BLaER1 treated with 17β-estradiol and CSF1 and Interleukin-3, amounts not matched to agents 10 nM and 100 nM (cell line): ENCODE measurements at regions not wholly inside any gene's neighbourhood (a gene's known extent, or its start where the extent isn't known, plus 50 kb on each side); places are given as distances from the start of the nearest gene placed in this dataset.
A peak's percentile ranks its signal among the peaks of the same experiment; 100 is the strongest.

Source experiments
- H3K27ac ChIP-seq, 11 experiments: shearing (Covaris generic); formaldehyde crosslinking; 2 replicates each; pipeline ENCODE4 v1.8.1; 2022
- H3K27me3 ChIP-seq, 11 experiments: shearing (Covaris generic); formaldehyde crosslinking; 2 replicates each; pipeline ENCODE4 v1.8.1; 2022
- H3K36me3 ChIP-seq, 11 experiments: shearing (Covaris generic); formaldehyde crosslinking; 2 replicates each; pipeline ENCODE4 v1.8.1; 2022
- H3K4me1 ChIP-seq, 10 experiments: shearing (Covaris generic); formaldehyde crosslinking; 2 replicates each; pipeline ENCODE4 v1.8.1; 2022
- H3K4me2 ChIP-seq, 11 experiments: shearing (Covaris generic); formaldehyde crosslinking; 2 replicates each; pipeline ENCODE4 v1.8.1; 2022
- H3K4me3 ChIP-seq, 10 experiments: shearing (Covaris generic); formaldehyde crosslinking; 2 replicates each; pipeline ENCODE4 v1.8.1; 2022
- H3K9ac ChIP-seq, 11 experiments: shearing (Covaris generic); formaldehyde crosslinking; 2 replicates each; pipeline ENCODE4 v1.8.1; 2022
- H3K9me3 ChIP-seq, 11 experiments: shearing (Covaris generic); formaldehyde crosslinking; replicated peaks in 1 of 11; 2 replicates each; pipeline ENCODE4 v1.8.1; 2022
- H4K20me1 ChIP-seq, 11 experiments: shearing (Covaris generic); formaldehyde crosslinking; 2 replicates each; pipeline ENCODE4 v1.8.1; 2022
- Cebpa-rat ChIP-seq, 11 experiments: shearing (Covaris generic); IDR thresholded peaks; 2 replicates each; pipeline ENCODE4 v1.8.1; 2022

DNA sequence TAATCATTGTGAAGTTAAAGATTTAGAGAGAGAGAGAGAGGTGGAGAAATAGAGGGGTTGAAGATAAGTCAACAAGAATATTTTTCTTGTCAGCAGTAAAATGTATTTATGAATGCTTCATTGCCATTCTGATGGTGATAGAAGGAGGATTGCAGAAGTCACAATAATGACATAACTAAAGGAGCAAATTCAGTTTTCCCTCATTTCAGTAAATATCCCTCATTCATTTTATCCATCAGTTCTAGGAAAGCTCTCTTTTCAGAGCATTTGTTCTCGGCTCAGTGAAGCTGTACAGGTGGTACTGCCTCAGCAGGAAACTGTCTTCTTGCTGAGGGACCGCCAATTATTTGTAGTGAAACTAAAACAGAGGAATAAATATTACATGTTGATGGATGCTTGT, 681.4 kb downstream of the CETN3 start:
- peak overlapping the region in 2 of 11 experiments; percentile 47 to 63; a peak in 3 of 22 replicates for H3K4me2 ChIP-seq
- no peak overlapping the region for H3K27ac ChIP-seq
- H4K20me1 ChIP-seq: no peaks in the 10 kb centered on the region
- H3K9me3 ChIP-seq: no peaks in the 10 kb centered on the region
- H3K36me3 ChIP-seq: no peaks in the 10 kb centered on the region
- no peak overlapping the region for H3K4me3 ChIP-seq
- H3K27me3 ChIP-seq: no peaks in the 10 kb centered on the region
- peaks cover 0 to 23% (median 2%) of the 10 kb centered on the region in 10 experiments; a peak in 9 of 20 replicates for H3K4me1 ChIP-seq
- no peak overlapping the region for H3K9ac ChIP-seq
- TF ChIP-seq Cebpa-rat (IDR thresholded peaks at IDR 0.05): no peak

DNA sequence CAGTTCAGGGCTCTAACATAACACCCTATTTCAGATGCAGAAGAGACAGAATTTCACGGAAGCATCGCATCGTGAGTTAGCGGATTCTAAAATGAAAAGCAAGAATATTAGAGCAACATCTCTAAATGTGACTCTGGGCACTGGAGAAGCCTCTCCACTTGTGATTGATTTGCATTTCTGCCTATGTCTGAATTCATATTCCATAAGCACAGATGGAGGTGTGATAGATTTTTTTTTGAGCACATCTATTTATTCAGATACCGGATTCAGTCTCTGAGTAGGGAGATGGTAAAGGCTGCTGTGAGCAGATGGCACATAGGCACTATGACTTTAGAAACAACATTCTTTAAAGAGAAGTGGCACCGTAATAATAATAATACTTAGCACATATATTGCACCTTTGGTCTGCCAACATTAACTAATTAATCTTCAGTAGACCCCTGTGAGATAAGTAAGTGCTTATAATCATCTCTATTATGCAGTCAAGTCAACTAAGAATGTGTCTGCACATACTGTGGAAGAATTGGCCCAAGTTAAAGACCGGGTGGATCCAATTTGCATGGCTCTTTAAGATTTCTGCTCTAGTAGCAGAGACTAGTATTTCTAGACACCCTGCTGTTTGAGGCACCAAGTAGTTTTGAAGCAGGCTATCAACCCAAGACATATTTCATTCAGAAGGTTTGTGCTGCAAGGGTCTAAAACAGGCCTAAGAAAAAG, 685.0 kb downstream of the CETN3 start:
- Histone ChIP-seq H3K4me1 (peaks cover 0 to 17% (median under 1%) of the 10 kb centered on the region in 10 experiments; a peak in 7 of 20 replicates), H3K36me3 (no peaks in the 10 kb centered on the region), H3K9me3 (no peaks in the 10 kb centered on the region), H3K4me3 (no peak overlapping the region), H3K27me3 (no peaks in the 10 kb centered on the region), H3K9ac (no peak overlapping the region), H4K20me1 (no peaks in the 10 kb centered on the region), H3K27ac (no peak overlapping the region), H3K4me2 (no peak overlapping the region)
- TF ChIP-seq Cebpa-rat (IDR thresholded peaks at IDR 0.05): no peak

DNA sequence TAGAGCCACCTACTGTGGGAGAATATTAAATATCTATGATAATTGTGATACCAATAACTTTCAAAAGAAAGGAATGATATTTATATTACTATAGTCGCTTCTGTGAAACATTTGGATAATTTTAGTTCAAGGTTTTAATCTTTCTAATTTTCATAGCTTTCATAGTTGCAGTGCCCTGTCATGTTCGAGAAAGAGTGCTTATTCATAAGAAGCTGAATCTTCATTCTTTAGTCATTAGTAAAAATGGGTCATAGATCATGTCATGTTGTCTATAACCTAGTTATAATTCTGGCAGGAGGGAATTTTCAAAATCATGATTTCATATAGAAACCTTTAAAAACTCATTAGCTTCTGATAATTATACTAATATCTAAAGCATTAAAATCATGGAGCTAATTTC, 685.6 kb downstream of the CETN3 start:
- Histone ChIP-seq H3K27ac (no peak overlapping the region), H4K20me1 (no peaks in the 10 kb centered on the region), H3K27me3 (no peaks in the 10 kb centered on the region), H3K4me1 (peaks cover 0 to 11% (median 0%) of the 10 kb centered on the region in 10 experiments; a peak in 7 of 20 replicates), H3K36me3 (no peaks in the 10 kb centered on the region), H3K4me3 (no peak overlapping the region), H3K9me3 (no peaks in the 10 kb centered on the region), H3K4me2 (no peak overlapping the region), H3K9ac (no peak overlapping the region)
- no peak for TF ChIP-seq Cebpa-rat (IDR thresholded peaks at IDR 0.05)

DNA sequence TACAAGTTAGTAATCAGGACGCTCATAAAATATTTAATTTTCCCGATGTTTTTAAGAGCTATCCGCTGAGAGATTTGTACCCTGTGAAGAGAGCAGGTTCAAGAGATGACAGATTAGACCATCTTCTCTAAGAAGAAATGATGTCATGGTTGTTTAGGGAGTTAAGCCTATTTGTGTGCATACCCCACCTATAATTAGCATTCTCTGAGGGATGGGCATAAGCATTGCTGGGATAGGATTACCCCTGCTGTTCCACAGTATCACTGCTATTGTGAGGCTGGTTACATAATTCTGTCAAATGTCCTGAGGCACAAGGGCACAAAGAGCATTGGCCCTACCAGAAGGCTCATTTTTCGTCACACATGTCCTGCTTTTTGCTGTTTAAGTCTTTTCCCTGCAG, 687.0 kb downstream of the CETN3 start:
- no peak overlapping the region for H3K9ac ChIP-seq
- H3K4me2 ChIP-seq: no peak overlapping the region
- no peaks in the 10 kb centered on the region for H3K4me1 ChIP-seq
- no peak for TF ChIP-seq Cebpa-rat (IDR thresholded peaks at IDR 0.05)
- H4K20me1 ChIP-seq: no peaks in the 10 kb centered on the region
- H3K36me3 ChIP-seq: no peaks in the 10 kb centered on the region
- no peaks in the 10 kb centered on the region for H3K9me3 ChIP-seq
- H3K27ac ChIP-seq: no peak overlapping the region
- no peaks in the 10 kb centered on the region for H3K27me3 ChIP-seq
- H3K4me3 ChIP-seq: no peak overlapping the region

DNA sequence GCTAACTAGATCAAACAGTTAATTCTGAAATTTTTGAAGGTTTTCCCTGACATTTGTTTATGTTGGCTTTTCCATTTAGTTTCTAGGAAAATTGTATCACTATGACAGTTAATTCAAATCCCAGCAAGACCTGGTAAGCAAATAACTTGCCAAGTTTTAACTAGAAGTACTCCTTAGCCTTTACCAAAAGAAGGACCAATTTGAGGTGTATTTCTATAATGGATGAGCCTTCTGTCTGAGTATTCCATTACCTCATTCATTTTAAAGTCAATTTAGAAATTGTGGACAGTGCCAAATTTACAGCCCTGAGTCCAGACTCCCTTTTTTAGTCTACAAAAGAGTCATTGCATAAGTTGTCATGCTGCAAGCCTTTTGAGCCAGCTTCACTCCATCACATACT, 687.6 kb downstream of the CETN3 start:
- Histone ChIP-seq H3K4me2 (no peak overlapping the region), H3K36me3 (no peaks in the 10 kb centered on the region), H3K4me3 (no peak overlapping the region), H4K20me1 (no peaks in the 10 kb centered on the region), H3K4me1 (no peaks in the 10 kb centered on the region), H3K27ac (no peak overlapping the region), H3K9ac (no peak overlapping the region), H3K27me3 (no peaks in the 10 kb centered on the region), H3K9me3 (no peaks in the 10 kb centered on the region)
- no peak for TF ChIP-seq Cebpa-rat (IDR thresholded peaks at IDR 0.05)

DNA sequence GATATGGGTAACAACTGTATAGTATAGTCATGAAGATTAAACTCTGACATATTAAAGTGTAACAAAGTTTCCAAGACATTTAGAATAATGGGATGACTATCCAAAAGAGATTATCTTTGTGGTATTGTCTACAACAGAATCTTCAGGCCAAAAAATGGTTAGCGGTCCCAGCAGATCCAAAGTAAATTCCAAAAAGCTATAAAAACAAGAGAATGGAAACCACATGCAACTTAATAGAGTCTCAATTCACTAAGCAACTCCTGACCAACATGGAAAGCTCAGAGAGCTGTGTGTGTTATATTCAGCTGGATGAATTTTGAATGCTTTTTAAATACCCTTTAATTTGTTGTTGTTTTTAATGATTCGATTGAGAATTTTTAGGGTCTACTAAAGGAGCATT, 688.2 kb downstream of the CETN3 start:
- no peak overlapping the region for H3K4me2 ChIP-seq
- H3K9ac ChIP-seq: no peak overlapping the region
- H3K27ac ChIP-seq: no peak overlapping the region
- no peak for TF ChIP-seq Cebpa-rat (IDR thresholded peaks at IDR 0.05)
- no peak overlapping the region for H3K4me3 ChIP-seq
- no peaks in the 10 kb centered on the region for H4K20me1 ChIP-seq
- no peaks in the 10 kb centered on the region for H3K9me3 ChIP-seq
- no peaks in the 10 kb centered on the region for H3K36me3 ChIP-seq
- no peaks in the 10 kb centered on the region for H3K4me1 ChIP-seq
- H3K27me3 ChIP-seq: no peaks in the 10 kb centered on the region

DNA sequence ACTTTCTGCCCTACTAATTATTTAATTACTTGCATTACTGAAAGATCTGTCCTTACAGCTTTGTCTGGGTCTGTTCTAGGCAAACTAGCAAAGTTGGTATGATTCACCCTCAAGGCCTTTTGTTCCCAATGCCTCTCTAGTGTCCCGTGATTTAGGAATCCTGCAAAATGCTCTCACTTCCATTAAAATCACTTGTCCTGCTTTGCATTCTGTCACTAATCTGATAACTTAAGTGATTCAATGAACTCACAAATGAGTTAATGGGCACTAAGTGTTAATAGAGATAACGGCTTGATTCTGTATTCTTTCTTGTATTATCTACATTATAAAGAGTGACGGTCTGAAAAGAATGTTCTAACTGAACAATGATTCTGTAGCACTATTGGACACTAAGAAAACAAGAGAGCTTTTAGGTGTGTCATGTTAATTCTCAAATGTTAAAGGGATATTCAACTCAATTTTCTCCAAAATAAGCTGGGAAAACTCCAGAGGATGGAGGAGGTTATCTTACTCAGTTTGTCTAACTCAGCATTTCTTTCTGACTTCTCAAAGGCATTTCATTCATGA, 697.3 kb downstream of the CETN3 start:
- H3K4me2 ChIP-seq: no peak overlapping the region
- no peaks in the 10 kb centered on the region for H3K27me3 ChIP-seq
- peaks cover 0 to 10% (median 0%) of the 10 kb centered on the region in 10 experiments; a peak in 5 of 20 replicates for H3K4me1 ChIP-seq
- no peak overlapping the region for H3K27ac ChIP-seq
- H3K4me3 ChIP-seq: no peak overlapping the region
- H3K36me3 ChIP-seq: no peaks in the 10 kb centered on the region
- no peaks in the 10 kb centered on the region for H3K9me3 ChIP-seq
- no peak overlapping the region for H3K9ac ChIP-seq
- no peaks in the 10 kb centered on the region for H4K20me1 ChIP-seq
- no peak for TF ChIP-seq Cebpa-rat (IDR thresholded peaks at IDR 0.05)

DNA sequence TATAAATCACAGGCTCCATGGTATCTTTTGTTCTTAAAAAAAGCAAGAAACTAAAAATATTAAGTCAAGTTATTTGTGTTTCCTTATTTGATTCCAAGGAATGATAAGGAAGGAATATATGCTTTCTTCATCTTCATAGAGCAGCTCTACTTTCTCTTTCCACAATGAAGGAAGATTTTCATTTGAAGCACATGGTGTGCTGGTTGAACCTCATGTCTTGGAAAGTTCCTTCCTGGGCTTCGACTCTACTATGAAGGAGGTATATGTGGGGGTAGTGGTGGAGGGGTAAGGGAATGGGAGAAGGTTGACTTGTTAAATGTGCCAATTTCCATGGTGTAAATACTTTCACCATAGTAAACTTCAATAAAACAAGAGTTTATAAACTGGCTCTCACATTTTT, 698.0 kb downstream of the CETN3 start:
- Histone ChIP-seq H3K9me3 (no peaks in the 10 kb centered on the region), H3K4me2 (no peak overlapping the region), H3K36me3 (no peaks in the 10 kb centered on the region), H3K27ac (no peak overlapping the region), H3K4me1 (peaks cover 0 to 10% (median 0%) of the 10 kb centered on the region in 10 experiments; a peak in 5 of 20 replicates), H4K20me1 (no peaks in the 10 kb centered on the region), H3K27me3 (no peaks in the 10 kb centered on the region), H3K9ac (no peak overlapping the region), H3K4me3 (no peak overlapping the region)
- no peak for TF ChIP-seq Cebpa-rat (IDR thresholded peaks at IDR 0.05)

DNA sequence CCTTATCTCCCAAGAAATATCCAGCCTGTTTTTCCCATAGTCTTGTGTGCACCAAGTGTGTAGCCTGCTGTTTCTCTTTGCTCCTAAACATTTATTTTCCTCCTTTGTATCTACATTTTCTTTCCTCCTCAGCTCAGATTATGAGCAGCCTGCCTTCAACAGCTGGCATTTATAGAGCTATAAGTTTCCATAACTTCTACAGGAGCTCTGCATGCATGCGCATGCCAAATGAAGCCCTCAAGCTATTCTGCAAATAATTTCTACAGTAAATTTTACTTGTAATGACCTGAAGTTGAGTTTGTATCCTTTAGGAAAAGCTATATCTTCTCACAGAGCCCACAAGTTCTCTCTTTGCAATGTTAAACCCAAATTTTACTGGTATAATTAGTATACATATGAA, 699.5 kb downstream of the CETN3 start:
- Histone ChIP-seq H3K36me3 (no peaks in the 10 kb centered on the region), H3K9me3 (no peaks in the 10 kb centered on the region), H3K4me1 (peaks cover 0 to 10% (median 0%) of the 10 kb centered on the region in 10 experiments; a peak in 5 of 20 replicates), H3K4me2 (no peak overlapping the region), H3K27me3 (no peaks in the 10 kb centered on the region), H3K9ac (no peak overlapping the region), H3K27ac (no peak overlapping the region), H3K4me3 (no peak overlapping the region), H4K20me1 (no peaks in the 10 kb centered on the region)
- TF ChIP-seq Cebpa-rat (IDR thresholded peaks at IDR 0.05): no peak

DNA sequence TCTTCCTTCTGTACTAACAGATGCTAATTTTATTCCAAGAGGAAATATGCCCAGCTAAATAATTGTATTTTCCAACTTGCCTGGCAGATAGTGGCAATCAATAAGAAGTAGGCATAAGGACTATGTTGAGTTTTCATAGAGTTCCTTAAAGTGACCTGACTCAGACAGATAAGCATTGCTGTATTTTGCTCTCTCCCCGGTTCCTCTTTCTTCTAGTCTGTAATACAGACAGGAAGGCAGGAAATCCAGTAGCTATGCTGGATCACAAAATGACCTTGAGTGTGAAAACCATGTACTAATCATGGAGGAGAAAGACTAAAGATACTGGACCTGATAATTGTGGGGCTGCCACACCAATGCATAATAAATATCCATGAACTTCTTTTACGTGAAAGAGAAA, 701.7 kb downstream of the CETN3 start:
- H3K4me1 ChIP-seq: peaks cover 0 to 10% (median 0%) of the 10 kb centered on the region in 10 experiments; a peak in 5 of 20 replicates
- H3K9me3 ChIP-seq: no peaks in the 10 kb centered on the region
- peak overlapping the region in 1 of 11 experiments; percentile 16; a peak in 1 of 22 replicates for H3K4me2 ChIP-seq
- no peaks in the 10 kb centered on the region for H3K36me3 ChIP-seq
- no peak overlapping the region for H3K27ac ChIP-seq
- TF ChIP-seq Cebpa-rat (IDR thresholded peaks at IDR 0.05): no peak
- H4K20me1 ChIP-seq: no peaks in the 10 kb centered on the region
- no peak overlapping the region for H3K4me3 ChIP-seq
- no peaks in the 10 kb centered on the region for H3K27me3 ChIP-seq
- no peak overlapping the region for H3K9ac ChIP-seq
